ENCODE measurements at regions not wholly inside any gene's neighbourhood (a gene's known extent, or its start where the extent isn't known, plus 50 kb on each side); places are given as distances from the start of the nearest gene placed in this dataset.

DNA sequence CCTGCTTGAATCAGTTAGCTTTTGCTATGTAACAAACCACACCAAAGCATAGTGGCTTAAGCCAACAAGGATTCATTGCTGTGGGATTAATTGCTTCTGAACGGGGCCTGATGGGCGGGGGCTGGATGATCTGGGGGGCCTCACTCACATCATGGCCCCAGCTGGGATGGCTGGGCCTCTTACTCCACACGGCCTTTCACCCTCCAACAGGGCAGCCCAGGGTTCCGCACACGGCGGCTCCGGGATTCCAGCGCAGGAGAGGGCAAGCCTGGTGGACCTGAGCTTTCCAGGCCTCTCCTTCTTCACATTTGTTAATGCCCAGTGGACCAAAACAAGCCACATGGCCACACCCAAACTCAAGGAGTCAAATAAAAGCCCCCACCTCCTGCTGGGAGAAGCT, 86.3 kb upstream of the PHLPP1 start:
- intact Hi-C loops (cut with micrococcal nuclease): no loop called here
- Histone ChIP-seq H3K4me1 (peaks cover 18% of the 10 kb centered on the region), H3K36me3 (no peaks in the 10 kb centered on the region), H3K27ac (replicated peaks) (no peak overlapping the region), H3K4me3 (no peak overlapping the region), H3K9me3 (replicated peaks) (no peaks in the 10 kb centered on the region), H3K27me3 (ENCODE audit: low read depth) (no peaks in the 10 kb centered on the region)
- TF ChIP-seq, protein P1, sequence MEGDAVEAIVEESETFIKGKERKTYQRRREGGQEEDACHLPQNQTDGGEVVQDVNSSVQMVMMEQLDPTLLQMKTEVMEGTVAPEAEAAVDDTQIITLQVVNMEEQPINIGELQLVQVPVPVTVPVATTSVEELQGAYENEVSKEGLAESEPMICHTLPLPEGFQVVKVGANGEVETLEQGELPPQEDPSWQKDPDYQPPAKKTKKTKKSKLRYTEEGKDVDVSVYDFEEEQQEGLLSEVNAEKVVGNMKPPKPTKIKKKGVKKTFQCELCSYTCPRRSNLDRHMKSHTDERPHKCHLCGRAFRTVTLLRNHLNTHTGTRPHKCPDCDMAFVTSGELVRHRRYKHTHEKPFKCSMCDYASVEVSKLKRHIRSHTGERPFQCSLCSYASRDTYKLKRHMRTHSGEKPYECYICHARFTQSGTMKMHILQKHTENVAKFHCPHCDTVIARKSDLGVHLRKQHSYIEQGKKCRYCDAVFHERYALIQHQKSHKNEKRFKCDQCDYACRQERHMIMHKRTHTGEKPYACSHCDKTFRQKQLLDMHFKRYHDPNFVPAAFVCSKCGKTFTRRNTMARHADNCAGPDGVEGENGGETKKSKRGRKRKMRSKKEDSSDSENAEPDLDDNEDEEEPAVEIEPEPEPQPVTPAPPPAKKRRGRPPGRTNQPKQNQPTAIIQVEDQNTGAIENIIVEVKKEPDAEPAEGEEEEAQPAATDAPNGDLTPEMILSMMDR (IDR thresholded peaks at IDR 0.05; ENCODE audit: borderline replicate concordance): no peak
- DNase-seq: no peak

DNA sequence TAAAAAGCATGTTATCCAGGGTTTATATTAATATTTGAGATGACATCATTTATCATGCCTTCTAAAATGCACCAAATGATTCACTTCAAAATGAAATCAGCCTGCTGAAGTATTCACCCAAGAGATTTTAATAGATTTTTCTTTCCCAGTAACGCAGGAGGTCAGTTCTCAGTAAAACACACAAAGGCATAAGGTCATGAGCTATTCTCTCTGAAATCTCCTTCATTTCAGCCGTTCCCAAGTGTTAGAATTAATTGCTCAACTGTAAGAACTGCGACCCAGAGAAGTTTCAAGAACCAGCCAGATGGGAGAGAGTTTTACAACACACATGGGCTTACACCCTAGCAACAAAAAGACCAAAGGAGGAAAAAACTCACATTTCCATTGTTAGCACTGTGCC, 84.2 kb upstream of the PHLPP1 start:
- Histone ChIP-seq H3K27me3 (ENCODE audit: low read depth) (no peaks in the 10 kb centered on the region), H3K4me3 (no peak overlapping the region), H3K4me1 (no peaks in the 10 kb centered on the region), H3K9me3 (replicated peaks) (no peaks in the 10 kb centered on the region), H3K36me3 (no peaks in the 10 kb centered on the region), H3K27ac (replicated peaks) (no peak overlapping the region)
- DNase-seq: no peak
- TF ChIP-seq, protein P1 (IDR thresholded peaks at IDR 0.05; ENCODE audit: borderline replicate concordance): no peak
- intact Hi-C loops (cut with micrococcal nuclease): no loop called here

DNA sequence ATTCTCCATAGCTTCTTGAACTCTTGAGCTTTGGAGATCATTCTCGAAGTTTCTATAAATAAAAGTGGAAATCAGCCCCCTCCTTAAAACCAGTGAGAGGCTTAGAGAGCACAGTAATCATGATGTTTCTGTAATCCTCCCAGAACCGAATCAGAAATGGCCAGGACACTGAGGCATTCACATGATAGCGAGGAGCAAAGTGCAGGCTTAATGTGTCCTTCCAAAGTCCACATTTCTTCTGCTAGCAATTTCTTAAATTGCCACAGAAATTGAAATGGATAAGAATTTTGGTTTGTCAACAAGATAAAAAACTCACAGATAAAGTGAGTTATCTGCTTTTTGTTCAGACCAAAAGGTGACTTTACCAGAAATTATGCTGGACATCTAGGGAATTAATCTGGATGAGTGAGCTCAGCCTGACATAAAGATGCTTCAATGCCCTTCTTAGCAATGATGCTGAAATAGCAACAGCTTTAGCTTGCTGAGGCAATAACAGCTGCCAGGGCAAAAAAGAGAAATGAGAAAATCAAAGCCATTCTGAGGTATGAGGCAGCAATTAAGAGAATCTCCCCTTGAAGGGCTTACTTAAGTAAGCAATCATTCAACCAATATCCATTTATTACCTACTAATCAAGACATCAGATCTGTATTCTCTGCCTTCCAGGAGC, 82.4 kb upstream of the PHLPP1 start:
- Histone ChIP-seq H3K27ac (replicated peaks) (no peak overlapping the region), H3K4me1 (no peaks in the 10 kb centered on the region), H3K27me3 (ENCODE audit: low read depth) (no peaks in the 10 kb centered on the region), H3K4me3 (no peak overlapping the region), H3K36me3 (no peaks in the 10 kb centered on the region), H3K9me3 (replicated peaks) (no peaks in the 10 kb centered on the region)
- TF ChIP-seq, protein P1 (IDR thresholded peaks at IDR 0.05; ENCODE audit: borderline replicate concordance): no peak
- intact Hi-C loops (cut with micrococcal nuclease): no loop called here
- DNase-seq: no peak

DNA sequence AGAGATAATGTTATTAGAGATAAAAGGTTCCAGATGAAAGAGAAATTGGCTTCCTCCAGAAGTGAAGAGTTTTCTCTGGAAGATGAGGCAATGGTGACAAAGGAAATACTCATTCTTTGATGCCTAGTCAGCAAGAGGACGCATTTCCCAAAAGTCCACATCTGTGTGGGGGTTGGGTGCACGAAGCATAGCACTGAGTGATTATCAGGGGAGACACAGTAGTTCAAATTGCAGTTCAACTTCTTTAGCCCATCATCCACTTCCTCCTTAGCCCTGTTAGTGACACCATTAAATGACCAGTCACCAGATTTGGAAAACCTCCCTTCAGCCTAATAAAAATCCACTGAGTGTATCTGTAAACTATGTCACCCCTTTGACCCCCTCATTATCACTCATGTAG, 80.9 kb upstream of the PHLPP1 start:
- Histone ChIP-seq H3K27me3 (ENCODE audit: low read depth) (no peaks in the 10 kb centered on the region), H3K27ac (replicated peaks) (no peak overlapping the region), H3K36me3 (no peaks in the 10 kb centered on the region), H3K4me1 (no peaks in the 10 kb centered on the region), H3K9me3 (replicated peaks) (no peaks in the 10 kb centered on the region), H3K4me3 (no peak overlapping the region)
- TF ChIP-seq, protein P1 (IDR thresholded peaks at IDR 0.05; ENCODE audit: borderline replicate concordance): no peak
- intact Hi-C loops (cut with micrococcal nuclease): no loop called here
- DNase-seq: no peak

DNA sequence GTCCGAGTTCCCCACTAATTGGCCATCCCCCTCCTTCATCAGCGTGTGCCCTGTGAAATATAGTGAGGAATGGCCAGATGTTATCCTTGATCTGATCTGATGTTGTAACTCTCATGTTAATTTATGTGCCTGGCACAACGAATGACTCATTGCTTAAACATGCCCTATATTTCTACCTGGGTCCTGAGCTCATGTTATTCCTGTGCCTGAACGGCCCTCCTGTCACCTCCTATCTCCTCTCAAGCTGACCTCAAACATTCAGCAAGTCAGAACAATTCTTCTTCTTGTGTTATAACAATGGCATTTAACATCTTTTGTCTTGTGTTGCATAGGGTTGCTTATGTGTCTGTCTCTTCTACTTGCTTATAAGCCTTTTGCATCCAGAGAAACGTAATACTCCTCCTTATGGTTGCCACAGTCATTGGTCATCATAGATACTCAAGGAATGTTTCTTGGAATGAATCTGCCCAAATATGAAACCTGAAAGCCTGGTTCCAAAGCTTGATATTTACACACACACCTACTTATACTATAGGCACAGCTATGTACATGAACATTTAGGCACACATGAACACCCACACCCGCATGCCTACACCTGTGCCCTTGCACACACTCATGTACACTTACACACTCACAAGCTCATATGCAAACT, 80.2 kb upstream of the PHLPP1 start:
- no peaks in the 10 kb centered on the region for H3K4me1 ChIP-seq
- H3K4me3 ChIP-seq: no peak overlapping the region
- H3K36me3 ChIP-seq: no peaks in the 10 kb centered on the region
- no peak overlapping the region for H3K27ac ChIP-seq (replicated peaks)
- no peaks in the 10 kb centered on the region for H3K27me3 ChIP-seq (ENCODE audit: low read depth)
- TF ChIP-seq, protein P1 (IDR thresholded peaks at IDR 0.05; ENCODE audit: borderline replicate concordance): no peak
- intact Hi-C loops (cut with micrococcal nuclease): no loop called here
- no peaks in the 10 kb centered on the region for H3K9me3 ChIP-seq (replicated peaks)
- no peak for DNase-seq
